ENCODE measurements at regions not wholly inside any gene's neighbourhood (a gene's known extent, or its start where the extent isn't known, plus 50 kb on each side); places are given as distances from the start of the nearest gene placed in this dataset.

GRCh38 chr16:49910541-49911071 lies 54.7 kb upstream of the ZNF423 start:
- DNase-seq, result no peak

- DNase-seq, result no peak
Observed at GRCh38 chr16:49911430-49911829, 55.5 kb upstream of the ZNF423 start.

- DNase-seq, result no peak
Observed at GRCh38 chr16:49912721-49913120, 56.8 kb upstream of the ZNF423 start.

GRCh38 chr16:49913720-49914119 lies 57.8 kb upstream of the ZNF423 start:
- no peak for DNase-seq

GRCh38 chr16:49914657-49915056 lies 58.7 kb upstream of the ZNF423 start:
- no peak for DNase-seq

- no peak for DNase-seq
Observed at GRCh38 chr16:49918257-49918656, 62.3 kb upstream of the ZNF423 start.

GRCh38 chr16:49919327-49919726 lies 63.4 kb upstream of the ZNF423 start:
- no peak for DNase-seq

GRCh38 chr16:49920397-49920796 lies 64.5 kb upstream of the ZNF423 start:
- DNase-seq, result no peak

GRCh38 chr16:49921106-49921505 lies 65.2 kb upstream of the ZNF423 start:
- no peak for DNase-seq

- peak; percentile 13 for DNase-seq
Observed at GRCh38 chr16:49921791-49922456, 66.0 kb upstream of the ZNF423 start.

- no peak for DNase-seq
Observed at GRCh38 chr16:49923411-49923810, 67.5 kb upstream of the ZNF423 start.

- no peak for DNase-seq
Observed at GRCh38 chr16:49924078-49924477, 68.2 kb upstream of the ZNF423 start.

GRCh38 chr16:49926941-49927340 lies 71.0 kb upstream of the ZNF423 start:
- DNase-seq, result no peak

GRCh38 chr16:49928176-49929041 lies 72.5 kb upstream of the ZNF423 start:
- no peak for DNase-seq

- no peak for DNase-seq
Observed at GRCh38 chr16:49929626-49930025, 73.7 kb upstream of the ZNF423 start.

- DNase-seq, result no peak
Observed at GRCh38 chr16:49930841-49931240, 74.9 kb upstream of the ZNF423 start.

GRCh38 chr16:49931266-49931665 lies 75.4 kb upstream of the ZNF423 start:
- no peak for DNase-seq

GRCh38 chr16:49931916-49932315 lies 76.0 kb upstream of the ZNF423 start:
- no peak for DNase-seq

- no peak for DNase-seq
Observed at GRCh38 chr16:49932434-49932833, 76.5 kb upstream of the ZNF423 start.

- no peak for DNase-seq
Observed at GRCh38 chr16:49932946-49933345, 77.0 kb upstream of the ZNF423 start.

GRCh38 chr16:49936791-49937190 lies 80.9 kb upstream of the ZNF423 start:
- DNase-seq, result no peak

GRCh38 chr16:49937886-49938285 lies 82.0 kb upstream of the ZNF423 start:
- no peak for DNase-seq

- DNase-seq, result no peak
Observed at GRCh38 chr16:49939495-49939894, 83.6 kb upstream of the ZNF423 start.
